ENCODE measurements at regions not wholly inside any gene's neighbourhood (a gene's known extent, or its start where the extent isn't known, plus 50 kb on each side); places are given as distances from the start of the nearest gene placed in this dataset.
A peak's percentile ranks its signal among the peaks of the same experiment; 100 is the strongest.
"Not testable (repeated sequence)": the region's sequence is repeated elsewhere in the genome, so short reads cannot be mapped to it uniquely, and the experiment has no call there.

DNA sequence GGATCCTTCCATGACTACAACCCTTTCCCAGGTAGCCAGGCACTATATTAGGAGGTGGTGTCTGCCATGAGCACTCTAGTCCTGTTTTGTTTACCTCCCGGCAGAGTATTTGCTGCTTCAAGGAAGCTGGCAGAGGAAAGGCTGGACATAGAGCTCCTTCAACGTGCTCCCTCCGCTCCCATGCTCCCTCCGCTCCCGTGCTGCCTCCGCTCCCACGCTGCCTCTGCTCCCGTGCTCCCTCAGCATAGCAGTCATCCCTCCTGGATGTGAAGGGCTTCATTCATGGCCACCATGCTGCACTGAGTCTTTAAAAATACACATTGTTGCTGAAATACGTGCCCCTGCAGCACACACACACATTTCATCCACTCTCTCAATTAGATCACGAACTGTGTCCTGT, 181.9 kb upstream of the MYT1L start:
- FAIRE-seq: no peak

GRCh38 chr2:2507417-2507997, 176.4 kb upstream of the MYT1L start:
- FAIRE-seq: no peak
- DNase-seq (ENCODE audit: low spot score): no peak

More for the DNA sequence above, 181.9 kb upstream of the MYT1L start:
- no peak for DNase-seq (ENCODE audit: low spot score)

- DNase-seq (ENCODE audit: low spot score): no peak
- FAIRE-seq: no peak
Observed at GRCh38 chr2:2506536-2506935, 175.5 kb upstream of the MYT1L start.

- FAIRE-seq (no peak), DNase-seq (ENCODE audit: low spot score) (no peak)
Observed at GRCh38 chr2:2505604-2506003, 174.5 kb upstream of the MYT1L start.

- FAIRE-seq (no peak), DNase-seq (ENCODE audit: low spot score) (no peak)
Observed at GRCh38 chr2:2503864-2504418, 172.9 kb upstream of the MYT1L start.

GRCh38 chr2:2502201-2502549, 171.1 kb upstream of the MYT1L start:
- FAIRE-seq (no peak), DNase-seq (ENCODE audit: low spot score) (no peak)

- no peak for FAIRE-seq
- no peak for DNase-seq (ENCODE audit: low spot score)
Observed at GRCh38 chr2:2501454-2502200, 170.6 kb upstream of the MYT1L start.

GRCh38 chr2:2495606-2496005, 164.5 kb upstream of the MYT1L start:
- DNase-seq (ENCODE audit: low spot score) (no peak), FAIRE-seq (no peak)

GRCh38 chr2:2493496-2493895, 162.4 kb upstream of the MYT1L start:
- DNase-seq (ENCODE audit: low spot score) (no peak), FAIRE-seq (no peak)

DNA sequence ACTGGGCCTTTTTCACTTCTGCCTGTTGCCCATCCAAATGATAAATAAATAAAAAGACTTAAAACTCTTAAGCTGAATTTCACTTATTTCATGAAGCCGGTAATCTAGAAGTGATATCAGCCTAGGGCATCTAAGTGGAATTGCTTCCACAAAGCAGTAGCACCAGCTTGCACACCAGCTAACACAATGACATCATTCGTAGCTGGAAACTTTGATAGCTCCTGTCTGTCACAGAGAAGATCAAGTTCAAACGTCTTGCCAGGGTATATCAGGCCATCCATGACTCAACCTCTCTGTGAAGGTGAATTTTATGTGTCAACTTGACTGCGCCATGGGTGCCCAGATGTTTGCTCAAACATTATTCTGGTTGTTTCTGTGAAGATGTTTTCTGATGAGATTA, 161.7 kb upstream of the MYT1L start:
- no peak for FAIRE-seq

GRCh38 chr2:2491964-2492363, 160.9 kb upstream of the MYT1L start:
- DNase-seq (ENCODE audit: low spot score) (no peak), FAIRE-seq (no peak)

More for the DNA sequence above, 161.7 kb upstream of the MYT1L start:
- no peak for DNase-seq (ENCODE audit: low spot score)

- FAIRE-seq (no peak), DNase-seq (ENCODE audit: low spot score) (no peak)
Observed at GRCh38 chr2:2484301-2484700, 153.2 kb upstream of the MYT1L start.

DNA sequence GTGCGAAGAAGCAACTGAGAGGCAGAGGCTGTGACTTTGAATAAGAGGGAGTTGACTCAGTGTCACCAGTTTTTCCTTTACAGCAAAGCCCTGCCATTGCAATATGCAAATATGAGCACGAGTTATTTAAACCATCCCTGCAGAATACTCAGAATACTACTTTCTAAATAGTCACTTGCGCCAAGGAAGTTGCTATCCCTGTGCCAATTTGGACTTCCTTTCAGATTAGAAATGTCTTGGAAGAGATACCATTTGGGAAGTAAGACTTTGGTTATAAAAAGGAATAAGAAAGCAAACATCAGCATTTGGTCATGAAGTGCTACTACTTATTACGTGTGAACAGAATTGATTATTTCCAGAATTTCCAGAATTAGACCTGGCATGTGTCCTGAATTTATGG, 151.8 kb upstream of the MYT1L start:
- FAIRE-seq: no peak
- DNase-seq (ENCODE audit: low spot score): no peak

DNA sequence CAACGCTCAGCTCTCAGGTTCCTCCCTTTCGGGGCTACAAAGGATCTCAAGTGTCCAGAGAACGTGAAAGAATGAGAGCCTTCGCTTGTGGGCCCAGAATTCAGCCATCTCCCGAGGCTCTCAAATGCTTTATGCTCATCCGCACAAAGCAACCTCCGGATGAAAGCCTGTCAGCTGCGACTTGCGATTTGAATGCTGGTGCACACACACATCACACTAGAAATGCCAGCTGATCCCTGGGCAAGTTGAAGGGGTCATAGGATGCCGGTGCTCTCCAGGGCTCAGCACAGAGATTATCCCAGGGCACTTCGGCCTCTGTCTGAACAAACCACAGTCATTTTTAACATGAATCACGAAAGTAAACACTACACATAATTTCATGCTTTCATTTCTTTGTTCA, 141.8 kb upstream of the MYT1L start:
- no peak for FAIRE-seq
- no peak for DNase-seq (ENCODE audit: low spot score)

GRCh38 chr2:2472044-2472443, 141.0 kb upstream of the MYT1L start:
- FAIRE-seq (no peak), DNase-seq (ENCODE audit: low spot score) (no peak)

- FAIRE-seq (no peak), DNase-seq (ENCODE audit: low spot score) (no peak)
Observed at GRCh38 chr2:2466534-2466933, 135.5 kb upstream of the MYT1L start.

- no peak for FAIRE-seq
Observed at GRCh38 chr2:2464643-2465042, 133.6 kb upstream of the MYT1L start.

DNA sequence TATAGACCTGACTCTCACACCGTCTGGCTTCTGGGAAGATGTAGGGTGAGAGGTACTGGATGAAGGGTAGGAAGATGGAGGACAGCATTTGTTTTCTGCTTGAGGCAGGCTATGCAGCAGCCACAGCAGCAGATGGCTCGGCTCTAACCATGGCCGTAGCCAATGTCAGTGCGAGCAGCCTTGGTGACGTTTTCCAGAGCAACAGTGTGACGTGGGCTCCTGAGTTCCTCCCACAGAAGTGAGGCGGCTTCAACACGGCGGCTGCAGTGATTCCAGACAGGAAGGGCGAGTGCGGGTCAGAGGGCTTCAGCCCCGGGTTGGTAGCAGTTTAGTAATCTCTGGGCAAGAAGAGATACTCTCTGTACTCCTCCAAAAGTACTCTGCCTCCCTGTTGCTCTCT, 133.0 kb upstream of the MYT1L start:
- DNase-seq (ENCODE audit: low spot score): no peak
- no peak for FAIRE-seq

More at GRCh38 chr2:2464643-2465042, 133.6 kb upstream of the MYT1L start:
- DNase-seq (ENCODE audit: low spot score): no peak

GRCh38 chr2:2456721-2457120, 125.6 kb upstream of the MYT1L start:
- FAIRE-seq (no peak), DNase-seq (ENCODE audit: low spot score) (peak; percentile 69)

DNA sequence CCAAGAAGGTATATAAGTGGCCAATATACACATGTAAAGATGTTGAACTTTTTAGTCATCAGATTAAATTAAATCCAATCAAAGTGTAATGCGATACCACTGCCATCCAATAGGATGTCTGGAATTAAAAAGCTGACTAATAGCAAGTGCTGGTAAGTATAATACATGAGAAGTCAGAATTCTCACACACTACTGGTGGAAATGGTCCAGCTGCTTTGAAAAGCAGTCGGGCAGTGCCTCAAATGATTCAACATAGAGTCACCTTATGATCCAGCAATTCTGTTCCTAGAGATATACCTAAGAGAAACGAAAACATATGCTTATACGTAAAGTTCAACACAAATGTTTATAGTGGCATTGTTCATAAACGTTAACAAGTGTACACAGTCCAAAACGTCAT, 124.1 kb upstream of the MYT1L start:
- FAIRE-seq: no peak

DNA sequence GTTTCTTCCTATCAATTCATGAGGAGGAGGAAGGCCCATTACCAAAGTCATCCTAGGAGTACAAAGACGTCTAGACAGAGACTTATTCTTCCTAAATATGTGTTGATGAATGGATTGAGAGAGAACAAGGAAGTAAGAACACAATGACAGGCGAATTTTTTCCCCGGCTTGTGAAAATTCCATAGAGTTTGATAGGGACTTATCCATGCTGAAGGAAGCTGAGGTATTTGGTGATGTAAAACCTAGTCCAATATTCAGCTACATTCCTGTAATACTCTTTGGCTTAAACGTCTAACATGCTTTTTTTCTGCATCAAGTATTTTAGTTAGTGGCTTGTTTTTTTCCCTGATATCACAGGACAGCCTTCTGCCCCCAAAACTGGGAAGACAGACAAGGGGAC, 121.9 kb upstream of the MYT1L start:
- FAIRE-seq: no peak
- DNase-seq (ENCODE audit: low spot score): no peak

More for the DNA sequence above, 124.1 kb upstream of the MYT1L start:
- peak; percentile 38 for DNase-seq (ENCODE audit: low spot score)

- not testable (repeated sequence) for FAIRE-seq; DNase-seq (ENCODE audit: low spot score)
Observed at GRCh38 chr2:2451275-2451674, 120.2 kb upstream of the MYT1L start.

GRCh38 chr2:2448178-2448577, 117.1 kb upstream of the MYT1L start:
- no peak for FAIRE-seq
- DNase-seq (ENCODE audit: low spot score): no peak

Data from RCC 7860 (cell line).